ENCODE measurements at regions not wholly inside any gene's neighbourhood (a gene's known extent, or its start where the extent isn't known, plus 50 kb on each side); places are given as distances from the start of the nearest gene placed in this dataset.

DNA sequence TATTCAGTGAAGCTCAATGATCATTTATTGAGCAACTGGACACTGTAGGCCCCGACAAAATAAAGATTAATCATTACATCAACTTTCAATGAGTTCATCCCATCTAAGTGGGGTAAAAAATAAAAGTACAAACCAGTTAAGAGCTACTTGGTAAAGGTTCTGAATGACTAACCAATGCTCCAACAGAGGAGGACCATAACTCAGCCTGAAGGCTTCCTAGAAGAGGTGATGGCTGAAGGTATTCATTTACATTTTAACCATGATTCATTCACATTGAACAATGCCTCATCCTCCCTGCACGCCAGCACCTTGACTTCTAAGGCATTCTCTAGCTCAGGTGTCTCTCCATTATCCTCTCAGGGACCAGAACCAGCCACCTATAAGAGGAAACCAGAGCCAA lies 201.4 kb downstream of the ZNF462 start:
- no peak for DNase-seq

DNA sequence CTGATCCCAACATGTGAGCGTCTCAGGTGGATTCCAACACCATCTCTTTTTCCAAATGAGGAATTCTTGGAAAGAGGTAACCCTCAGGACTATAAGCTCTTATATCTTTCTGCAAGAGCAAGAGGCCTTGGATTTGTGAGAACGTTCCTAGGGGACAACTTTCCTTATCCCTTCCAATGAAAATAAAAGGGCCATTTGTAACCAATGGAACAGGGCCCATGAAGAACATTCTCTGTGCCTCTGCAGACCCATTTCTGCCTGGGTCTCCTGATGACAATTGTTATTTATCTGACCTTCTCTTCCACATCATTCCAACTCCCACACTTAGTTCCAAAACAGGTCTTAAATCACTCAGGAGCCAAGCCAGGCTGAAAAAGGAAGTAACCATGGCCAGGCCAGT lies 202.6 kb downstream of the ZNF462 start:
- DNase-seq, result no peak

DNA sequence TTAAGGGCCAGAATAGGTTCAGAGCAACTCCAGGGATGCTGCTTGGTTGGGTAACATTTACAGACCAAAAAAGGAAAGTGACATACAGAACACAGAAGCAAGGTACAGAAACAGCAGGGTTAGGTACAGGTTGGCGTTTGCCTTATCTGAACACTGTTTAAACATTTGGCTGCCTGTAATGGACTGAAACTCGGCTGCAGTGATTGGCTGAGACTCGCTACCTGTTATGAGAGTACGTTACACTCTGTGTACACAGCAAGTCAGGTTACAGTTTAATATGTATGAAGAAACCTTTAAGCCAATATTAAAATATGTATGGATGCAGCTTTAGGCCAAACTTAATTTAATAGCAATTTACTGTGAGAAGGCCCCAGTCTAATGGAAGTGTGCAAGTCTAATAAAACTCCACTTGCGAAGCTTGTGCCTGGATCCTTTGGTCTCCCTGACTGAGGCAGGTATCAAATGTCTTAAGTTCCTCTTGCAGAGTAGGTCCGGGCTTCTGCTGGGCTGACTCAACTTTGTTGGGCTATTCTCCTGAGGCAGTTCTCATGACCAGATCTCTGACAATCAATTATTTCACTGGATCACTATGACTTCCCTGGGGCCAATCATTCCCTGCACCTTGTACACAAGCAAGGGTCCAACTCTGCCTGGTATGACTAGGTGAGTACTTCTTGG lies 204.9 kb downstream of the ZNF462 start:
- no peak for DNase-seq

DNA sequence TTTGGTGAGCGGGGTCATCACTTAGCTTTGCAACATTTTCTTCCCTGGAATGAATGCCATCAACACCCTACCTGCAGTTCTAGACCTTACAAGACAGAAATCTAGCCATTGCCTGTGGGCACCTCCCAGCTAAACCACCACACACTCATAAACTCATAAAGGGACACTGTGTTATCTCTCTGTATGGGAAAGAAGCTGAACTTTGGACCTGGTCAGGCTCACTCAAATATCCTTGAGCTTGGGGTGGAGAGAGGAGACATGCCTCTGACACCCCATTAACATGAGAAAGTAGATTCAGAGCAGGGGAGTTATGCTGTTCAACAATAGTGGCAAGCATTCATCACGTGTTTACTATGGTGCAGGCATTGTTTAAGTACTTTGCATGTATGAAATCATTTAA lies 205.6 kb downstream of the ZNF462 start:
- no peak for DNase-seq

DNA sequence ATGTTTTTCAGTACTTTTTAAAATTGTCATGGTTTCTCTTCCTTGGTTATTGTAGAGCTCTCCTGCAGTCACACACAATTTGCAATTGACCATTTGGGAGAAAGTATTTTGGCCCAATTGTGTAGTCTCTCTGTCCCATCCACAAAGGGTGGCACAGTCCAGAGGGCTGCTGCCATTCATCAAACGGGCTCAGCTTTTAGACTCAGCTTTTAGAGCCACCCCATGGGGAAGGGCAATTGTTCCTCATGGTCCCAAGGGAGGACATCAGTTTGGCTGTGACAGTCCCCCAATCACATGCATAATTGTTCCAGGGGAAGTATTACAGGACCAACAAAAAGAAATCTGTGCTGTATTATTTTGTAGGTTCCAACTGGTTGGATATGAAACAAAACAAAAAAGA lies 207.6 kb downstream of the ZNF462 start:
- DNase-seq, result no peak

DNA sequence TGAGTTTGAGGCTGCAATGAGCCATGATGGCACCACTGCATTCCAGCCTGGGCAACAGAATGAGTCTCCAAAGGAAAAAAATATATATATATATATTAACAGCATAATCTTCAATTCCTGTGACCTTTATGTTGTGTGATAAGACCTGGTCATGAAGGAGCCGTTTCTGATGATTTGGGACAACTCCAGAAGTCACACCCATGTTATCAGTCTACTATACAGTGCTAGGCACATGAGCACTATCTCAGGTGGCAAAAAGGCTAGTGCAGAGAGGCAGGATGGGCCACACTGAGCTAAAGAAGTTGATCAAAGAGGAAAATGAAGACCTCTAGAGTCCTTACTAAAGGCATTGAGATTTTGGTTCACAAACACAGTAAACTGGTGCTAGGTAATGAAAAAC lies 205.0 kb upstream of the RAD23B start:
- no peak for DNase-seq

DNA sequence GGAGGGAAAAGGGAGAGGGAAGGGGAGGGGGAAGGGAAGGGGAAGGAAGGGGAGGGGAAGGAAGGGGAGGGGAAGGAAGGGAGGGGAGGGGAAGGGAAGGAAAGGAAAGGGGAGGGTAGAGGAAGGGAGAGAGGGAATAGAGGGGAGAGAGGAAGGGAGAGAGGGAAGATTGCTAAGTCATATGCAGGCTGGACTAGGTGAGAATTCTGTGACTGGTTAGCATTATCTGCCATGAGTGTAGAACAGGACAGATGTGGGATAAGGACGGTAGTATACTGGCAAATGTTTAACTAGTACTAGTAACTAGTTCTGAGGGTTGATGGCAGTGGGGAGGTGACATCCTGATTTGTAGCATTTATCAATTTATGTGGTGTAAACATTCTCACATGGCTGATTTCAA lies 203.5 kb upstream of the RAD23B start:
- no peak for DNase-seq

DNA sequence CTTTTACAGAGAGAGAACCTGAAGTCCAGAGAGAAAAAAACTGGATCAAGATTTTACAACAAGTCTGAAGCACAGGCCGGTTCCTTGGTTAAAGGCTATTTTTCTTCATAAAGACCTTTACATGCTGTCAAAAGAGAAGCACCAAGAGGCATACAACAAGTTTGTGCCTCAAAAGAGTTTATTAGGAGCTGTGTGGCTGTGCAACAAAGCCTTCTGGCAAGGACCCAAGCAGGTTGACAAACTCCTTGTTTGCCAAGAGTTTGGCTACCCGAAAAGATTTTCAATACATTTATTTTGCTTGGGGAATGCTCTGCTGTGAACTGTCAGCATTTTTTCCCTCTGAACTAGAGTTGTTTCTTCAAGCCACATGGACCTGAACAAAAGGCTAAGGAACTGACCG lies 202.9 kb upstream of the RAD23B start:
- no peak for DNase-seq

DNA sequence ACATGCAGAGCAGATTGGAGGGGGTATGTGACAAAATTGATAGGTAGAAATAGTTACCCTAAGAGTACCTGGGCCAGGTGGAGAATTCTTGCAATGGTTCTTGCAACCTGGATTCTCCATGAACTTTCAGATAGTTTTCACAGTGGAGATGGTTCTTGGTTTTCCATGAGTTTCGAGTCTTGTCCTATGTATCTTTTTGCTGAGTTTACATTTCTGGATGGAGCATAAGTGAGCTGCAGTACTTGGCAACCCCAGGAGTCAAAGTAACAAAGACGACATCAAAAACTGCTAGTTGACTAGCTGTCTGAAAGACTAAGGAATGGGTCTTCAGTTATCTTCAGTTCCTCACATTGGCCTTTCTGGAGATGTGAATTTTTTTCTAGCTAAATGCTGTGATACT lies 196.6 kb upstream of the RAD23B start:
- no peak for DNase-seq

DNA sequence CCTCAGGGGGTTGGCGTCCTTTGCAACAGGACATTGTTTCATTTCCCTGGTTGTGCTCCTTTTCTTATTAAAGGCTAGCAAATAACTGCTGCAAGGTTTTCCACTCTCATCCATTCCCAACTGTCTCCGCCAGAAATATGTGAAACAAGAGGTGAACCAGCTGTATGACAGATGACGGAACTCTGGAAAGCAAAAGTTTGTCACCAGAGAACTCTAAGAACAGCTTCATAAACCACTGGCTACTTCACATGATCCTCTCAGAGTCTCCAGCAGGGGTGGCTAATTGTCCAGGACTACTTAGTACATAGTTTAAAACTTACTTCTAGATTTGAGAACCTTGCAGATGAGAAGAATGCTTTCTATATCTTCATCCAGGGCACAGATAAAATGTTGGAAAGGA lies 195.9 kb upstream of the RAD23B start:
- DNase-seq, result no peak

DNA sequence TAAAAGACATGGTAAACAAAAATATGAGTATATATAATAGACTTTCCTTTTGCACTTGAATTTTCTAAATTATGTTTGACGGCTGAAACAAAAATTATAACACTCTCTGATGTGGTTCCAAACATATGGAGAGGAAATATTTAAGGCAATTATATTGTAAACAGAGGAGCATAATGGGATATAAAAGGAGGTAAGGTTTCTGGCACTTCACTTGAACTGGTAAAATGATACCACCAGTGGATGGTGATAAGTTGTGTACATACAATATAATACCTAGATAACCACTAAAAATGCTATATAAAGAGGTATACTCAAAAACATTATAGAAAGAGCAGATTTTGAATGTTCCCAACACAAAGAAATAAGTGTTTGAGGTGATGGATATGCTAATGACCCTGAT lies 192.9 kb upstream of the RAD23B start:
- no peak for DNase-seq

DNA sequence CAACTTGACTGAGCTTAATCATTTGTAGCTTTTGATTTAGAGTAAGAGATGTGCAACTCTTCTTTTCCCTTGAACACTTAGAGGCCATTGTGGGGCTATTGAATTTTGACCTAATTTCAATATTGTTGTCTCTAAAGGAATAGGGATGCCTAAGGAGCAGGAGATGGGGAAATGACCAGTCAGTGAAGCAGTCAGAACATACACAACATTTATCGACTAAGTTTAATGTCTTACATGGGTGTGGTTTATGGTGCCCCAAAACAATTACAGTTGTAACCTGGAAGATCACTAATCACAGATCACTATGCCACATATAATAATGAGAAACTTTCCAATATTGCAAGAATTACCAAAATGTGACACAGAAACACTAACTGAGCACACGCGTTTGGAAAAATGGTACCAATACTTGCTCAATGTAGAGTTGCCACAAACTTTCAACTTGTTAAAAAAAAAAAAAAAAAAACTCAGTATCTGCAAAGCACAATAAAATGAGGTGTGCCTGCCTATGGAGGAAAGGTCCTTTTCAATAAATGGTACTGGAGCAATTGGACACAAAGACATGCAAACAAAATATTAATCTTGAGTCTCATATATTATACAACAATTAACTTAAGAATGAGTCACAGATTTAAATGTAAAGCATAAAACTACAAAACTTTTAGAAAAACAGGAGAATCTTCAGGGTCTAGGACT lies 189.6 kb upstream of the RAD23B start:
- no peak for DNase-seq

DNA sequence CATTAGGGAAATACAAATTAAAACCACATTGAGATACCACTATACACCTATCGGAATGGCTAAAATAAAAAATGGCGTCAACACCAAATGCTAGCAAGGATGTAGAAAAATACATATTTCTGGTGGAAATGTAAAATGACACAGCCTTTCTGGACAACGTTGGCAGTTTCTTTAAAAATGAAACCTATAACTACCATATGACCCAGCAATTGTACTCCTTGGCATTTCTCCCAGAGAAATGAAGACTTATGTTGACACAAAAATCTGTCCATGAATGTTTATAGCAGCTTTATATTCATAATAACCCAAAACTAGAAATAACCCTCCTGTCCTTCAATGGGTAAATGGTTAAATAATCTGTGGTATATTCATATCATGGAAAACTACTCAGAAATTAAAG lies 188.7 kb upstream of the RAD23B start:
- no peak for DNase-seq

DNA sequence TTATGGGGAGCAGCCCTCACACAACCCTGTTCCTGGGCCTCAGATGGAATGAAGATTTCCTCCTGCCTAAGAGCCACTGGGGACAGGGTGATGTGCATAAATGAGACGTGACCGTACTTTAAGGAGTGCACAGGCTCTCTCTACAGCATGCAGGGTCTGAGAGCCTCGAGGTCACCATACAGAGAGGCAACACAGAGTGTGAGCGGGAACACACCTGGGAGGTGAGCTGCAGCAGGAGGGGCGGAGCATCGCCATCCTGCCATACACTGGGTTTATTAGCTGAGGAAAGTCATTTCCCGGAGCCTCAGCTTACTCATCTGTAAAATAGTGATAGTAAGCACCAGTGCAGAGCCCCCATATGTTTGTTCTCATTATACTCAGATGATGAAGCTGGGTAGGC lies 182.5 kb upstream of the RAD23B start:
- DNase-seq, result no peak

DNA sequence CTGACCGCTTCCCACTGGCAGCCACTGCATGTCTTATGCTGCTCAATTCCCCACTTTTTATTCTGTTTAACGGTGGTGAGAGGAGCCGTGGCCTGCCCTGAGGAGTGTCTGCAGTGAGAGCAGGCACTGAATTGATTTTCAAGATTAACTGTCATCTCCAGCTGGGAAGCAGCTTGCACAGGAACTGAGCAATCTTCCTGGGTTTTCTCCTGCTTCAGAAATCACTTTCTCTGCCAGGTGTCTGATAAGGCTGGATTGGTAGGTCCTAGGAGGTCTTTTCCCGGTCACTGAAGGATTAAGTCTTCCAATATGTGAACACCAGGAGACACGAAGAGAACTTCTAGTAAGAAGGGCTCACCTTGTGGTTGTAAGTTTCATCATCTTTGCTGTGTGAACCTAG lies 181.1 kb upstream of the RAD23B start:
- DNase-seq, result no peak

DNA sequence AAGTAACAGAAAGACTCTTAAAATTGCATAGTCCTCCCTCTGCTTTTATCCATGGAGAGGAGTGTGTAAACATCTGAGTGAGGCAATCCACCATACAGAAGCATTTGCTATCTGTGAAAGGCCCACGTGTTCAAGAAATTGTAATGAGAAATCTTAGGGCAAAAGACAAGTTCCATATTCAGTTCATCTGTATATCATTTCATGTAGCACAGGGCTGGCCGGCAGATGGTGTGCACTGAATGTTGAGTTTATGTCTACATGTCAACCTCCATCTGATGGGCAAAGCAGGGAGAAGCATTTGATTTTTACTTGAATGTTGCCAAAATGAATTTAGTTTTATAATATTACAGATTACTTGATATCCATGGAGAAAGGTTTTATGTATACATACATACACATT lies 179.5 kb upstream of the RAD23B start:
- DNase-seq, result no peak

DNA sequence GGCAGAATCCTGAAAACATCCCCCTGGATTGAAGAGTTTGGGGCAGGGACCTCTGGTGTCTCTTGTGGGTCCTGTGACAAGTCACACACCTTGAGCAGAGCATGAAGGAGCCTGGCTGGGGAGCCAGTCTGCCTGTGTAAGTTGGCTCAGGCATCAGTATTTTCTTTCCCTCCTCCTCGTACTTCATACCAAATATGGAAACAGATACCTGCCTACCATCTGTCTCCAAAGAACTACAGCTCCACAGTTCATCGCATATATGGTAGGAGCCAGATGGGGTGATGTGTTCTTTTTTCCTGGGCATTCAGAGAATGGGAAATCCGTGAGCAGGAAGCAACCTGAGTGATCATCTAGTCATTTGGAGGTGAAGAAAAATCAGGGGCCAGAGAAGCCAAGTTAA lies 177.3 kb upstream of the RAD23B start:
- no peak for DNase-seq

DNA sequence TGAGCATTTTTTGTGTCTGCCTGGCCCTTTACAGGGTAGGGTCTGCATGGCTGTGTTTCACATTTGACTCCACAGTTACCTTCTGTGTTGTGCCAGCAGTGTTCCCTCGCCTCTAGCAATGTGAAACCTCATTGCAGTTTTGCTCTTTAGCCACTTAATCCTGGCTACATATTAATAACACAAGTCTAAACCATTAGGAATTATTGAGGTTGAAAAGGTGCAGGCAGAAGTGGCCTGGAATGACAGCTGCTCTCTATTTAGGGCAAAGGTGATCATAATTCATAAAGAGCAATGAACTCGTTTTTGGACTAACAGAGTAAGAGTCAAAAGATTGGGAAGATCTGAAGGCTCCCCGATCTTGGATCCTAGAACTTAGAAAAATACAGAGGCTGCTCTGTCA lies 176.7 kb upstream of the RAD23B start:
- no peak for DNase-seq

DNA sequence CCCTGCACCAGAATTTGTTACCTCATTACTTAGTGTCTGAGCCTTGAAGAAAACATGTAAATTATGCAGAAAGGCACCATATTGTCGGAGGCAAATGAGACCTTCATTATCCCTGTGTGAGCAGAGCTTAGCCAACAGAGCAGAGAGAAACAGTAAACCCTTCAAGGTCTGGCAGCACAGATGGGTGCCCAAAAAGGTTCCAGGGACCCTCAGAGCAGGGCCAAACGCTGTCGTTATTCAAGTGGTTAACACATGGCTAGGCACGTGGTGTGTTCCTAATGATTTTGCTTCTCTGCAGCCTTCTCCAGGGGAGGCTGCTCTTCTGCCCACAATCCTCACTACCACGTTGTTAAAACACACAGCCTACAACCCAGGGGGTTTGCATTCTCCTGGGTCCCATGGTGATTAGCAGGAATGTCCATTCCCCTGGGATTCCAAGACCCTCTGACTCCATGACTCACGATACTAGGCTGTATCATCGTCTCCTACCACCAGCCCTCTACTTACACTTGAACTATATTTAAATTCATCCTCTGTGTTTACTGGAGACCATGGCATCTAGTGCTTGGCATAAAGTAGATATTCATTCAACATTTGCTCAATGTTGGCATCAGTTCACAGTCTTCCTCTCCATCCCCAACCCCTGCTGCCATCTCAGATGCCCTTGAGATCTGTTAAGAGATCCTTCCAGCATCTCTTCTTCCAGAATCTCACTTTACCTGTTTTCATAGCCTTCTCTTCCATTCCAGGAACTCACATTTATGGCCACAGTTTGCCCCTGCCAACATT lies 174.5 kb upstream of the RAD23B start:
- no peak for DNase-seq

DNA sequence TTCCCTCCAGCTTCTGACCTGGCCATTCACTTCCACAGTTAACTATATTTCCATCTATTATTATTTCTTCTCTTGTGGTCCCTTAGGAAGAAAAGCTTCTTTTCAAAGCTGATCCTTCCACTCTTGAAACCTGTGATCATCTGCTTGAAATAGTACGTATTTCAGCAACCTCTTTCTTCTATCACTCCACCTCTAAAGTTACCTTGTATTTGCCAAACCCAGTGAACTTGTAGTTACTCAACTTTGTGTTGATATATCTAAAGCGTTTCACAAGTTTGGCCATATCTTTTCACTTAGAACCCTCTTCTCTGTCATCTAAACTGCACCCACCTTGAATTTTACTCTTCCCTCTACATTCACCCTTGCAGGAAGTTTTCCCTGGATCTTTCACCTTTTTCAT lies 173.8 kb upstream of the RAD23B start:
- no peak for DNase-seq

DNA sequence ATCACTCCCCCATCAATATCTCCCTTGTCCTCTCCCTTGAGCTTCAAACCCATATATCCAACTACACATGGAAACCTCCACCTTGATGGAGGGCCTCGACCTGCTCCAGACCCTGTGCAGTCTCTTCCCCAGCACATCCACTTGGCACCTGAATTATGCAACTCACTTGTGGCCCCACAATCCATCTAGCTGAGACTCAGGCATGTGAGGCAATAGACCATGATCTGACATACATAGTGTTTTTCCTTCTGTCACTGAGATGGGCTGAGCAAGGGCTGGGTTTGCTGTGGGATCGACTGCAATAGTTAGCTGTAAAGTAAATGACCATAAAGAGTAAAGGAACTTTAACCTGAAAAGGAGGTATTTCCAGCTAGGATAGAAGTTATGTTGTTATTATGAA lies 172.9 kb upstream of the RAD23B start:
- DNase-seq, result no peak

DNA sequence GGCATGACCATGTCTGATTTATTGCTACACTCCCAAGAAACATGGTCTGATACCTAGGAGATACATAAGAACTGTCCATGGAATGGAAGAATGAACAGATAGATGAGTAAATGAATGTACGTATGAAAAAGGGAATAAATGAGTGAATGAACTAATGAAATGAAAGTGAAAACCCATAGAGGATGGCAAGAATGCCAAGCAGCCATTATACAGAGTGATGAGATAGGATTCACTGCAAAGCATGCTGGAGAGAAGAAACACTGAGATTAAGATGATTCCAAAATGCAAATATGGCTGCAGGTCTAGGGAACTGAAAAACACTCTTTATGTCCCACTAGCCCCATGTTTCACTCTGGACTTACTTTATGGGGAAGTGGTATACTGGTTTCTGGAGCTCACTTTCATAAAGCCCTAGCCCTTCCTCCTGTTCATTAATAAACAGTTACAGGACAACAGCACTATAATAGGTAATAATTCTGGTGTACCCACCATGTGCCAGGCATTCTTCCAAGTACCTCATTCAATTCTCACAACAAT lies 170.3 kb upstream of the RAD23B start:
- DNase-seq, result no peak

DNA sequence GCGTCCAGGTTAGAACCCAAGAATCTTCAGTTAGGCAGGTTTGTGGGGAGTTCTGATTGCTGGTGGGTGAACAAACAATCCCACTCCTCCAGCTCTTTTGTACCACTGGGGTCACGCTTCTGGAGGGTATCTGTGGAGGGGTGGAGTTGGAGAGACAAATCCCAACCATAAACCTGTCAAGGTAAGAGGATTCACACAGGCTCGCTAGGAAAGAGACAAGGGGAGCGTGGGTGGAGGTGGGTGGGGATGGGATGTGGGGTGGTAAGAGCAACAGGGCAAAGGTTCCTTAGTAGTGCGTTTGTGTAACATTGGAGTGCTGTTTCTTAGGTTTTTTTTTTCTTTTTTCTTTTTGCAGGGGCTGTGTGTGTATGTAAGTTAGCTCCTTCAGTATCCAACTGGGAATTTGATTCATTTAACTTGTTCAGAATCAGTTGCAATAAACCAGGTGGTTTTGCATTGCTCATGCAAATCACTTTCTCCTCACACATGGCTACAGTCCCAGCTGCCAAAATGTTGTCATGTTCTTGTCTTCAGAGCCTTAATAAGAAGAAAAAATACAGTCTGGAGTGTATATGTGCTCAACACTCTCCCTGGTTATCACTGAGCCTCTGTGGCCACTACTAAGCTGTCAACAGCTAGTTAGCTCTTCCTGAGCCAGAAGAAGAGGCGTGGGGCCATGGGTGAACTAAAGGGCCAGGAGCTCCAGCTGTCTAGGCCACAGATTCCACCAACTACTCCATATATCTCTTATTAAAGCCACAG lies 164.0 kb upstream of the RAD23B start:
- no peak for DNase-seq
